HL-60 (cell line): ENCODE measurements at regions not wholly inside any gene's neighbourhood (a gene's known extent, or its start where the extent isn't known, plus 50 kb on each side); places are given as distances from the start of the nearest gene placed in this dataset.

Experiments
- DNase-seq, 2 experiments: peaks; one replicate each; pipeline ENCODE4 v3.0.0-alpha.2; 2010 to 2020; ENCODE audit warnings: low read depth in 1 of 2, low spot score in 1 of 2
- H3K27ac ChIP-seq: fragments of 250-450 bp; sonication (Bioruptor Pico); replicated peaks from 2 replicates; pipeline ENCODE4 v1.5.1; 2020; ENCODE audit warnings: mild to moderate bottlenecking, moderate library complexity
- H3K27me3 ChIP-seq: fragments of 250-450 bp; sonication (Bioruptor Pico); 2 replicates; pipeline ENCODE4 v1.5.1; 2021; ENCODE audit warnings: mild to moderate bottlenecking, moderate library complexity; ENCODE audit not compliant: insufficient read depth, poor library complexity, severe bottlenecking
- H3K4me3 ChIP-seq: replicated peaks from 2 replicates; pipeline ENCODE4 v1.5.1; 2011; ENCODE audit warnings: mild to moderate bottlenecking, control low read depth, low read length; ENCODE audit not compliant: insufficient read depth
- GABPA ChIP-seq: IDR thresholded peaks from 2 replicates; pipeline ENCODE4 v1.6.1; 2012; ENCODE audit warnings: low read depth
- POLR2AphosphoS5 ChIP-seq: IDR thresholded peaks from 2 replicates; pipeline ENCODE4 v1.6.1; 2012; ENCODE audit warnings: low read depth
- REST ChIP-seq: IDR thresholded peaks from 2 replicates; pipeline ENCODE4 v1.6.1; 2012; ENCODE audit warnings: low read depth; ENCODE audit not compliant: insufficient replicate concordance
- SPI1 ChIP-seq: IDR thresholded peaks from 2 replicates; pipeline ENCODE4 v1.6.1; 2012; ENCODE audit warnings: low read depth, mild to moderate bottlenecking, borderline replicate concordance
- TF ChIP-seq, protein P1 (sequence below): IDR thresholded peaks from one replicate; pipeline ENCODE4 v1.5.1; 2011; ENCODE audit warnings: low read length, control low read depth, inconsistent platforms; ENCODE audit not compliant: insufficient read depth

- TF ChIP-seq, protein P1, sequence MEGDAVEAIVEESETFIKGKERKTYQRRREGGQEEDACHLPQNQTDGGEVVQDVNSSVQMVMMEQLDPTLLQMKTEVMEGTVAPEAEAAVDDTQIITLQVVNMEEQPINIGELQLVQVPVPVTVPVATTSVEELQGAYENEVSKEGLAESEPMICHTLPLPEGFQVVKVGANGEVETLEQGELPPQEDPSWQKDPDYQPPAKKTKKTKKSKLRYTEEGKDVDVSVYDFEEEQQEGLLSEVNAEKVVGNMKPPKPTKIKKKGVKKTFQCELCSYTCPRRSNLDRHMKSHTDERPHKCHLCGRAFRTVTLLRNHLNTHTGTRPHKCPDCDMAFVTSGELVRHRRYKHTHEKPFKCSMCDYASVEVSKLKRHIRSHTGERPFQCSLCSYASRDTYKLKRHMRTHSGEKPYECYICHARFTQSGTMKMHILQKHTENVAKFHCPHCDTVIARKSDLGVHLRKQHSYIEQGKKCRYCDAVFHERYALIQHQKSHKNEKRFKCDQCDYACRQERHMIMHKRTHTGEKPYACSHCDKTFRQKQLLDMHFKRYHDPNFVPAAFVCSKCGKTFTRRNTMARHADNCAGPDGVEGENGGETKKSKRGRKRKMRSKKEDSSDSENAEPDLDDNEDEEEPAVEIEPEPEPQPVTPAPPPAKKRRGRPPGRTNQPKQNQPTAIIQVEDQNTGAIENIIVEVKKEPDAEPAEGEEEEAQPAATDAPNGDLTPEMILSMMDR: no peak
- TF ChIP-seq POLR2AphosphoS5 (no peak), SPI1 (no peak), GABPA (no peak), REST (no peak)
- no peak for DNase-seq
- no peaks in the 10 kb centered on the region for H3K27me3 ChIP-seq
- H3K27ac ChIP-seq: no peak overlapping the region
- H3K4me3 ChIP-seq: no peak overlapping the region
Measured at GRCh38 chr5:161157925-161158324, 305.9 kb upstream of the ATP10B start.

GRCh38 chr5:161155451-161155850, 303.4 kb upstream of the ATP10B start:
- H3K27me3 ChIP-seq: no peaks in the 10 kb centered on the region

GRCh38 chr5:161152415-161152940, 300.5 kb upstream of the ATP10B start:
- Histone ChIP-seq H3K27me3 (no peaks in the 10 kb centered on the region), H3K4me3 (no peak overlapping the region), H3K27ac (no peak overlapping the region)
- no peak for DNase-seq
- TF ChIP-seq POLR2AphosphoS5: no peak
- TF ChIP-seq, protein P1: no peak
- TF ChIP-seq GABPA: no peak
- TF ChIP-seq SPI1: no peak
- no peak for TF ChIP-seq REST

More at GRCh38 chr5:161155451-161155850, 303.4 kb upstream of the ATP10B start:
- no peak for TF ChIP-seq SPI1
- no peak for TF ChIP-seq REST
- TF ChIP-seq, protein P1: no peak
- no peak for TF ChIP-seq POLR2AphosphoS5
- TF ChIP-seq GABPA: no peak
- Histone ChIP-seq H3K27ac (no peak overlapping the region), H3K4me3 (no peak overlapping the region)
- no peak for DNase-seq
